M059J (cell line): ENCODE measurements at regions not wholly inside any gene's neighbourhood (a gene's known extent, or its start where the extent isn't known, plus 50 kb on each side); places are given as distances from the start of the nearest gene placed in this dataset.
"Not testable (repeated sequence)": the region's sequence is repeated elsewhere in the genome, so short reads cannot be mapped to it uniquely, and the experiment has no call there.

ENCODE experiments used
- DNase-seq: peaks from one replicate; pipeline ENCODE4 v3.0.0-alpha.2; 2012; ENCODE audit warnings: low read depth

- DNase-seq: no peak
Measured at GRCh38 chr10:124243702-124244121, 150.3 kb upstream of the CHST15 start.

- no peak for DNase-seq
Measured at GRCh38 chr10:124242791-124243190, 149.4 kb upstream of the CHST15 start.

- DNase-seq: no peak
Measured at GRCh38 chr10:124242365-124242764, 149.0 kb upstream of the CHST15 start.

GRCh38 chr10:124241510-124241909 is 148.1 kb upstream of the CHST15 start:
- not testable (repeated sequence) for DNase-seq

GRCh38 chr10:124240839-124241291 is 147.5 kb upstream of the CHST15 start:
- no peak for DNase-seq

- DNase-seq: no peak
Measured at GRCh38 chr10:124239696-124240095, 146.3 kb upstream of the CHST15 start.

- no peak for DNase-seq
Measured at GRCh38 chr10:124239134-124239533, 145.7 kb upstream of the CHST15 start.

GRCh38 chr10:124238367-124238766 is 145.0 kb upstream of the CHST15 start:
- DNase-seq: no peak

GRCh38 chr10:124237282-124237961 is 144.0 kb upstream of the CHST15 start:
- DNase-seq: no peak

- DNase-seq: no peak
Measured at GRCh38 chr10:124236816-124237215, 143.4 kb upstream of the CHST15 start.

- DNase-seq: no peak
Measured at GRCh38 chr10:124236136-124236535, 142.7 kb upstream of the CHST15 start.

GRCh38 chr10:124235232-124235631 is 141.8 kb upstream of the CHST15 start:
- no peak for DNase-seq

- no peak for DNase-seq
Measured at GRCh38 chr10:124233546-124234138, 140.2 kb upstream of the CHST15 start.

- no peak for DNase-seq
Measured at GRCh38 chr10:124232686-124233545, 139.5 kb upstream of the CHST15 start.

GRCh38 chr10:124231168-124232155 is 138.1 kb upstream of the CHST15 start:
- DNase-seq: no peak

- no peak for DNase-seq
Measured at GRCh38 chr10:124230635-124231167, 137.3 kb upstream of the CHST15 start.

- no peak for DNase-seq
Measured at GRCh38 chr10:124229989-124230634, 136.7 kb upstream of the CHST15 start.

GRCh38 chr10:124229201-124229988 is 136.0 kb upstream of the CHST15 start:
- DNase-seq: no peak

GRCh38 chr10:124228471-124228870 is 135.1 kb upstream of the CHST15 start:
- no peak for DNase-seq

GRCh38 chr10:124227988-124228387 is 134.6 kb upstream of the CHST15 start:
- DNase-seq: no peak
